Amniotic epithelial cell (primary cell): ENCODE measurements at regions not wholly inside any gene's neighbourhood (a gene's known extent, or its start where the extent isn't known, plus 50 kb on each side); places are given as distances from the start of the nearest gene placed in this dataset.

Source experiments
- DNase-seq: peaks from one replicate; pipeline ENCODE4 v3.0.0-alpha.2; 2010; ENCODE audit warnings: low read depth

DNA sequence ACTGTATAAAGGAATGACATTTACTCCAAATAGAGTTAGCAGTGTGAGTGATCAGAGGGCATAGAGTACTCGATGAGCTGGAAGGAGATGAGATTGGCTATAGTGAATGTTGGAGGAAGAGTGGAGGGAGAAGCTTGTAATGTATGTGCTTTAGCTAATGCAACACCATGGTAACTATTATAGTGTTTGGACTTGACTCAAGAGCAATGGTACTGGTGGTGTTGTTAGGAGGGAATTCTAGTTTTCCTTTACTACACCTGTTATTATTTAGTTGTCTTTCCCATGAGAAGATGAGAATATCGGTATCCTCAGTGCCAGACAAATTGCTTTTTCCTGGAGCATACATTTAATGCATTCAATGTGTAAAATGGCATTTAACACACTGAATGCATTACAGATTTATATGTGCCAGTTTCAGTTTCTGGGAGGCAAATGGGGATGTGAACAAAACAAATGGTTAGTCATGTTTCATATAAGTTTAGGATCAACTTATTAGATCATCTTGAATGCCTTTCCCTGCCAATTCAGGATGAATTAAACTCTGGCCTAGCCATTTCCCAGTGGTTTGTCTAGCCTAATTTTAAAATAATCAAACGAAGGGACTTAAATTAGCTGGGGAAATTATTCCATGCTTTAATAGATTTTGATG is 291.1 kb upstream of the ADAMTS5 start:
- DNase-seq: no peak

DNA sequence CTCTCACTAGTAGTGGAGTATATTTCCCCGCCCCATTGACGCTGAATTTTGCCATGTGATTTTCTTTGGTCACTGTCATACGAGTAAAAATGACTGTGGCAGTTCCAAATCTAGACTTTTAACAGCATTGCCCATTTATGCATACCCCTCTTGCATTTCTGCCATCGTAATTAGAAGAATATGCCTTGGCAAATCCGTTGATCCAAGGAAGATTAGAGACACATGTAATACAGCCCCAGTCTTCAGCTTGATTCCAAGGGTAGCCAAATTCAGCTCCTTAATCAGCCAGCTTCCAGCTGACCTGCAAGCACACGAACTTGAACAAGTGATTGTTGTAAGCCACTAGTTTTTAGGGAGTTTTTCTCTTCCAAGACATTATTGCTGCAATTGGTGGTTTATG is 290.3 kb upstream of the ADAMTS5 start:
- no peak for DNase-seq

DNA sequence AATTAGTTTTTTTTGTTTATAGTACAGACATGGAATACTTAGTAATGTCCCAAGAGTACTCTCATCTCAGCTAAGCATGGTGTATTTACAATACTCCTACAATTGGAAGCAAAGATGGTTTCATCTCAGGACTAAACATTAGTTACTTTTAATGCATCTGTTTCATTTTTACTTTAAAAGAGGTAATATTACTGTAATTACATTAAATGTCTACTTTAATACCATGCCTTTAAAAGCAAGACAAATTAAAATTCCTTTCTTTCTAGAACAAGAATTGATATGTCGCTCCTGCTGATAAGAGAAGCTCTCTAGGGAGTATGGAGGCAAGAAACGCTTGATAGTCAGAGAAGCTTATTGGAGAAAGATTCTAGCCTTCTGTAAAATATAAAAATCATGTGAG is 284.9 kb upstream of the ADAMTS5 start:
- DNase-seq: no peak

DNA sequence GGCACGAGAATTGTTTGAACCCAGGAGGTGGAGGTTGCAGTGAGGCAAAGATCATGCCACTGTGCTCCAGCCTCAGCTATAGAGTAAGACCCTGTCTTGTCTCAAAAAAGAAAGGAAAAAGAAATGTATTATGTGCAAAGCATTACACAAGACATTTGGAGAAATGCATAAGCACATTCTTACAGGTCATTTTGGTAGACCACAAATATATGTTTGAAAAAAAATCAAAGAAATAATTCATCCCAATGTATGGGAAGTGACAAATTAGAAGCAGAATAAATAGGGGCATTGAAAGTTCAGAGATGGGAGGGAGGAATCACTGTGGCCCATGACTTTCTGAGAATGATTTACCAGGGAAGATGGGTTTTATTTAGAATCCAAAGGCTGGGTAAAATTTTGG is 283.5 kb upstream of the ADAMTS5 start:
- DNase-seq: no peak

DNA sequence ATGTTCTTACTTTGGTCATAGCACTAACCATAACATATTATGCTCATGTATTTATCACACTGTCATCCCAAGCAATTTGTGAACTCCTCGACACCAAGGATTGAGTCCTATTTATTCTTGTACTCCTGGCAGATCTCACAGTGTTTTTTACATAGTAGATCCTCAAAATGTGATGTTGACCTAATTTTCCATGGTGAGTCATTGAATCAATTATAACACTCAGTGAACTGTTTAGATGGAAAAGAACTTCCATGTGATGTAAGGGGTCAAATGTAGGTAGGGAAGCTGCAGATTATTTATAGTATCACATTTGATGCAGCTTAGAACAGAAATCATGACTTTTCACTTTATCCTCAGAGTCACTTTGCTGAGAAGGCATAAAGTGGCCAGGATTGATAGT is 281.9 kb upstream of the ADAMTS5 start:
- DNase-seq: no peak

DNA sequence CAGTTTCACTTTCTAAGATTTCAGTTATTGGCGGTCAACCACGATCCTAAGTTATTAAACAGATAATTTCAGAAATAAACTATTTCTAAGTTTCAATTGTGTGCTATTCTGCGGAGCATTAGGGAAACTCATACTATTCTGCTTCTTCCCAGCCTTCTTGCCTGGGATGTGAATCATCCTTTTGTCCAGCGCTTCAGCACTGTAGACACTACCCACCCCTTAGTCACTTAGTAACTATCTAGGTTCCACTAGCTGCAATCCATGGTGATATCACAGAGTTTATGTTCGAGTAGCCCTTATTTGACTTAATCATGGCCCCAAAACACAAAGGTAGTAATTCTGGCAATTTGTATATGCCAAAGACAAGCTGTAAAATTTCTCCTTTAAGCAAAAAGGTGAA is 279.9 kb upstream of the ADAMTS5 start:
- peak; percentile 77 for DNase-seq

DNA sequence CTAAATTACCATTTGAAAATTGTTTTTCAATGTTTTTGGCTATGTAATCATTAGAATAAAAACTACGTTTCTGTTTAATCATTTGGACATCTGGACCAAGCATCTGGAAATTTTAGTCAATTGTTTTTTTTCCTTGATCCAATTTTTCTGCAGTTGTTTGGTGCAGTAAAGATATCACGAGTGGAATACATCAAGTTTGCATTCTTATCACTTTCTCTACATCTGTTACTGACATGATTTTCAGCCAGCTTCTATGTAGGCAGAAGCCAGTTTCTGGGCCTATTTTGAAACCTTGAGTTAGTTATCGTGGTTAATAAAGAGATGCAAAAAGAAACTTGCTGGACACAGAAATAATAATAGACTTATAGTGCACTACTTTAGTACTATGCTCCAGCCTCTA is 277.9 kb upstream of the ADAMTS5 start:
- DNase-seq: no peak

DNA sequence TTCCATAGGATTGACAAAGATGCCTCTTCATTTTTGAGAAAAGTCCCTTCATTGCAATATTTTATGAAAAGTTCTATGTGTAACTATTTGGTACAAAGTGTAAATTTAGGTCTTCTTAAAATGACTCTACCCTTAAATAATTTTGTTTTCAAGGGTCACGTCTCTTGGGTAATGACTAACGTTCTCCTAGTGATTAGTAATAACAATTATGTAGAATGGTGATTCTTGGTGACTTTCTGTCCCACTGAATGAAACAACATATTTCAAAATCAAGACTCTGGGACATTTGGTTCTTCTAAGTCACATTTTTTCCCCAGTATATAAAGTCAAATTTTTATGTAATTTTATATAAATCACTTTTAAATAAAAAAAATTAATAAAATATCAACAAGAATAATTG is 277.5 kb upstream of the ADAMTS5 start:
- DNase-seq: no peak

DNA sequence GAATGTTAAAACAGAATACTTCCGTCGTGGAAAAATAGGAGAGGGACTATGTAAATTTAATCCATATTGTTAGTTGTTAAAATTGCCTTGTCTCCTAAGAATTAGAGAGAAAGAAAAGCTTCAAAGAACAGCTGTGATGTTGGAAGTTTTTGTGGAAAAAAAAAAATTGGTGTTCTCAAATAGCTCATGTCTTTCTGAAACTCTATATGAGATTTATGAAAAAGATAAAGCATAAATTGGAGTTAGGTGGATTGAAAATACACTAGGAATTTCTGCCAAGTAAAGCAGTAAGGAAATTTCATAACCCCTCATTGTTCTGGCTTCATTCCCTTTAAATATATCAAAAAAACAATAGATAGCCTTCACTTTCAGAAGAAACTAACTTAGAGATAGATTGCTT is 274.0 kb upstream of the ADAMTS5 start:
- no peak for DNase-seq

DNA sequence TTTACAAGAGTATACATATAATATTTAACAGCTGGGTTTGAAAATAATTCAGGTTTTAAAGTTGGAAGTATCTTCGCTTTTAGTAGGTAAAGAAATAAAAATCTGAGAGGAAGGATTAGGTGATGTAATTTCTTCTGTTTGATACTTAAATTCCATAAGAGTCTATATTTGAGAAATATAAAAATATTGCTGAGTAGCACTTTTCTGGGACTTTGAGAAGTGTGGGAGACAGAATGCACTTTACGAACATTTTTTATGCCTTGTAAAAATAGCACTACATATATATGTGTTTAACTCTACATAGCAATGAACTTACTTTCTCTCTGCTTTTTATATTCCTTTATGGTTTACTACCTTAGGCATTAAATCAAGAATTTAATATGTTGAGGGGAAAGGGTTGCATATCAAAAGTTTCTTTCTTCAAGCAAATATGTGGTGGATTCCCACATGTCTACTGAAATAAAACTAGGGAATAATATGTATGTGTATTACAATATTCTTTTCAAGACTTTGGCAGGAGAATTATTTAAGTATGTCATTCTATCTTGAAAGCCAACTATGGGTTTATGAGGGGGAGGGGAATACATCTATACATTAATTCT is 266.7 kb upstream of the ADAMTS5 start:
- no peak for DNase-seq

DNA sequence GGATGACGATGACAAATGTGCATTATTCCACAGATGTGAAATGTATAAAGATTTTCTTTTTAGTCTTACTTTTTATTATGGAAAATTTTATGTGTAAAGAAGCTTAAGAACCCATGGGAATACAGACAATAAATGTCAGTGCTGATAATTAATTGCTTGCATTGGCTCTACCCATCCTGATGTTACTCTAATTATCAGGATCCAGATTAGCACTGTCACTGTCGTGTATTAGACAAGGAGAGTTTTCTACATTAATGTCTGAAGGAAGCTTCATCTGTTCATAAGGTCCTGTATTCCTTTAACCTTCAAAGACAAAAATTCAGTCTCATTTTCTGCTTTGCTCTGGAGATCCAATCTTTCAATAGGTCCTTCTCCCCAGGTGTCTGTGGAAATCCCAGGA is 259.1 kb upstream of the ADAMTS5 start:
- no peak for DNase-seq

DNA sequence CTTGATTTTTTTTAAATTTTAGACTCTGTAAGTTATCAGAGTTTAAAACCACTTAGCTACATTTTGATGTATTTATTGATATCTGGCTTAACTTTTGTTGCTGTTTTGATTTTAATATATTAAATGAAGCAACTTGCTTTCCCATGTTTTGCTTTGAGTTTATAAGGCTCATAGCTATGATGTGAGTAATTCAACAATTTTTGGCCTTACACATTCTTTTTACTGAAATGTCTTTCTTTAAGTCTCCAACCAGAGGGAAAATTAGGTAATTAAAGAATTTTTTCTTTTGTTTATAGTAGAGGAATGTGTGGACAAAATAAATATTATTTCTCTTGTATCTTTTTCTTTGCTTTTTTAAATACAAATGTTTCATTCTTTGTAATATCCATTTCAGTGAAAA is 258.3 kb upstream of the ADAMTS5 start:
- peak; percentile 41 for DNase-seq

DNA sequence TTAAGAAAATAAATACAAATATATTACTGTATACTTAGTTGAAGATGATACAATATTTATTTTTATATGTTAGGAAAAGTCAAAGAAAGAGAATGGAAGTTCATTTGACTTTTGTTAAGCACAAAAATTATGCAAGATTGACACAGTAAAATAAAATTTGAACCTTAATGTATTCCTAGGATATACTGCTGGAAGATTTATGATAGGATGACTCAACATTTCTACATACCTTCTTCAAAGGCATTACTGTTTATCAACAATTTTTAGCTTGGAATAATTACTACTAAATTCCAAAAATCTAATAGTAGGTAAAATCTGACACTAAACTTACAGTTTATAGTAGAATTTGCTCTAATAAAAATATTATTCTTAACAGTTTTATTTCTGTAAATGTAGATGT is 257.3 kb upstream of the ADAMTS5 start:
- DNase-seq: peak; percentile 49

DNA sequence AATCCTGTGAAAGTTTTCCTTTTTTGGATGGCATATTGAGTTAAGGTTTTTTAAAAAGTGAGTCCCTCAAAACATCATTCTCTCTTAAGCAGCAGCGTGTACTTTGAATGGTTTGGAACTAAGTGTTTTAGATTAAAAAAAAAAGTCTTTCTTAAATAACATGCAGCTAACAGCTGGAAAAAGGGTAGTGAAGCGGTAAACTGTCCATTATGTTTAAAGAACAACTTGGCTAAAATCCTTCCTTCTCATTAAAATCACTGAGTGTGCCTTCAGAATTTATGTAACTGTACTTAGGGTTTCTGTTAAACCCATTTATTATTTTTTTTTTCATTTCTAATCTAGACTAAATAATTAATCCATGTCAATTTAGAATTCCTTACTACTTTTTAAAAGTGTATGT is 254.2 kb upstream of the ADAMTS5 start:
- no peak for DNase-seq

DNA sequence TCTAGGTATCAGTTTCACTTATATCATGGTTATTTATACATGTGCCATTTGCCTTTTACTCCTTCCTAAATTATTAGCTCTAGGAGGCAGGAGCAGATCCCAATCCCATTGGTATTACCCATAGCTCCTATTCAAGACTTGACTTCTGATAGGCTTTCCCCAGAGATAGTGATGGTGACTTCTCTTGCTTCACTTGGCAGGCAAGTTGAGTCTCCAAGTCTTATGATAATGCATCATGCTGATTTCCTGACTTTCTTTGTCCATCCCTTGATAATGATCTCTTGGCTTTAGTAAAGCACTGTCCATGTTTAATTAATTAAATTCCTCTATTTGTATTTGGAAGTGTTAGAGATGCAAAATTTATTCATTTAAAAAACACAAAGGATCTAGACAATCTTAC is 253.5 kb upstream of the ADAMTS5 start:
- DNase-seq: no peak

DNA sequence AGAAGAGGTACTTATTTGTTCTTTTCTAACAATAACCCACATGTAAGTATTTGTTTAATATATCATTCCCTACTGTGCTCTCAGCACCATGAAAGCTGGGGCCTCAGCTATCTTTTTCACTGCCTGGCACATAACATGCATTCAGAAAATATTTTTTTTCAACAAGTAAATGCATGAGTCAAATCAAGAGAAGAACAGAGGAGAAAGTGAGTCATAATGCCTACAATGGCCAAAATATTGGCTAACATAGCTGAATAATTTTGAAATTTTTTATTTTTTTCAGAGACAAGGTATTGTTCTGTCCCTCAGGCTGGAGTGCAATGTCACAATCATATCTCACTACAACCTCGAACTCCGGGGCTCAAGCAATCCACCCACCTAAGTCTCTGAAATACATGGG is 252.2 kb upstream of the ADAMTS5 start:
- peak; percentile 82 for DNase-seq

DNA sequence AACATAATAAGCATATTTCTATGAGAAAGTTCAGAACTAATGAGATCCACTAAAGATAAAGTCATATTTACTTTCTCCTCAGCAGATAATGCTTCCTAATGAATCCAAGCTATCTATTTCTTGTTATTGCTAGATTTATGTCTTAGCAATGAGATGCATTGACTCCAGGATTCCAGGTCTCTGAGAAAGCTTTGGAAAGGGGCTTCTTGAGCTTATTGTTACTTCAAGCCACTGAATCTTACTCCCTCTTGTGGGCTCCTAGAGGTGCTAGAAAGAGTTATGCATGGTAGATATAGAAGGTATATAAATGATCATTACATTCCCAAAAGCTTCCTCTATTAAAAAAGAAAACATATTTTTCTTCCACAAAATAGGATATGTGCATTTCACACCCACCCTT is 246.4 kb upstream of the ADAMTS5 start:
- DNase-seq: peak; percentile 66

DNA sequence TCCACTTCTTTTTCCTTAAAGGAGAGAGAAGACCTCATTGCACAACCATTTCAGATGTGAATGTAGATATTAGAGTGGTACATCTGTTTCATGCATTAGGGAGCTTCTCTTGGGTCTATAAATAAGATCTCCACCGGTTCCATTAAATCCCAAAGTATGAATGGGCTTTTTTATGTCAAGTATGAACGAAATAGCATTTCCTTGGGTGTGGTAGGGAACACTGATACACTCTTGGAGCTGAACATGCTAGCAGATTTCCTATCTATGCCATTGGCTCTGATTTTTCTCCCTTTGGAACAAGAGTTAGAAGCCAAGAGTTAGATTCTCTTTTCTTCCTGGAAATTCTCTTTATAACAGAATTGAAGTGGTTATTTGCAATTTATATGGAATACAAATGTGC is 245.6 kb upstream of the ADAMTS5 start:
- no peak for DNase-seq

DNA sequence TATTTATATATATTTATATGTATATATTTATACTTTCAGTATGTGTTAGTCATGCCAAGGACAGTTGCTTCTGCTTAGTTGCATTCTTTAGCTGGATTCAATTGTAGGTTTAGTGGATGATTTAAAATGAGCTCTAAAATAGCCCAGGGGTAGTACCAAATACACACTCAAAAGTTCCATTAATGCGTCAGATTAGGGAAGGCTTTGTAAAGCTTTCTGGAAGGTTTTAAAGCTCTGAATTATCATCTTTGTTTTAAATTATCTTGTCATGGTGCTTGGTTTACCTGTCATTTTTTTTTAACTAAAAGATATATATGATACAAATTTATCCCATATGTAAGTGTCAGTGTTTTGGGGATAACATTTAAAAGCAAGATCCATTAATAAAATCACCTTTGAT is 242.7 kb upstream of the ADAMTS5 start:
- no peak for DNase-seq

DNA sequence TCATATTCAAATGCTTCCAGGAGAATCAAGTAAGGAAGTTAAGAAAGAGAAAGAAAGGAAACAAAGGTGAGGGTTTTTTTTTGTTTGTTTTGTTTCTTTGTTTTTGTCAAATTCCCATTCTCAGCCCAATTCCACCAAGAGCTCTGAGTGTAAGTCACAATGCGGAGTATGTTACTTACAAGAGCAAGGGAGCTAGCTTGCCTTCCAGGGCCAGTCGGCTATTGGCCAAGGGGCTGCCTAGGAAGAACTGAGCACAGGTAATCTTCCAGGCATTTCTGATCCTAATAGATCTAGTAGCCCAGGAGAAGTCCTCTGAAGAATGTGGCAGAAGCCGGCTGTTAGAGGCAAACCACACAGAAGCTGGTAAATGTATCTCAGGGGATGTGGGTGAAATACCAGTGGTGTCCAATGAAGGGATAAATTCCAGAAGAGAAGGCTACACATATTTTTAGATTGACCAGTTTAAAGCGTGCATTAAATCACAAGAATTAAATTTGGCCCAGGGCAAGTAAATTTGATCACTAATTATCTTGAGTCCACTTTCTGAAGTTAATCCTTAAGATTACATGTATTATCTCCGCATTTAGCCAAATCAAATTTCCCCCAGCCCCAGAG is 239.6 kb upstream of the ADAMTS5 start:
- peak; percentile 35 for DNase-seq

DNA sequence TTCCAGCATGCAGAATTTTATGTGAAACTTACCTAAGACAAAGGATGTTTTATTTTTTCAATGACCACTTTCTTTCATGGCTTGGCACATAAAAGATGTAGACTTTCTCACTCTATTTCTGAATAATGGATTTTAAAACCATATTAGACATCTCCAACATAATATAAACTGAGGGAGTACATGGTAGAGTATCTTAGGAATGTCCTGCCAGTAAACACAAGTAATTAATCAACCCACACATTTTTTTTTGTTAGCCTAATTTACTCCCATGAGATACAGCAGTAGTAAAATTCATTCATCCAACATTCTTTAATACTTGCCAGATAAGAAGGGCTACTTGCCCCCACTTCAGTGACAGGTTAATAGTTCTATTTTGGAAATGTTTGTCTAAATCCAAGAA is 235.4 kb upstream of the ADAMTS5 start:
- DNase-seq: peak; percentile 73

DNA sequence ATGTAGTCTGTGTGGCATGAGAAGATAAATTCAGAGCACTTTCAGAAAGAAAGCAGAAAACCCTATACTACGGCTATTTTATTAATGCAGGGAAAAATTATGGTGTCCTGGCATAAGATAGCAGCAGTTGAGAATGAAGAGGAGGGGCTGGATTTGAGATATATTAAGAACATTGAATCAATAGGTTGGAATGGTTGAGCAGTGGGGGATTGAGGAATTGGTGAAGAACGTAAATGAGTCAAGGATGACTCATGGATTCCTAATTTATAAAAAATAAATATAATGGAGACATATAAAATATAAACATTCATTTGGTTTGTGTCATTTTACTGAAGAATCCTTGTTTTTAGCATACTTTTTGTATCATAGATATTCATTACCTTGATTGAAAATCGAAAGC is 234.3 kb upstream of the ADAMTS5 start:
- DNase-seq: no peak

DNA sequence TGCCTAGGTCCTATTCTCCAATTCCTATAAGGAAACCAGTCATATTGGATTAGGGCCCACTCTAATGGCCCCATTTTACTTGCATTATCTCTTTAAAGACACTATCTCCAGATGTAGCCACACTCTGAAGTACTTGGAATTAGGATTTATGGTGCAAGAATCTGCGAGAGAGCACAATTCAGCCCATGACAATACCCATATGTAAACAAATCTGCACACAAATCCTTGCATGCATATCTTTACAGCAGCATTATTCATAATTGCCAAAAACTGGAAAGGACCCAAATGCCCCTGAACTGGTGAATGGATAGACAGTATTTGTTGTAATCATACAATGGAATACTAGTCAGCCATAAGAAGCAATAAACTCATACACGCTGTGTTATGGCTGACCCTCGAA is 229.8 kb upstream of the ADAMTS5 start:
- peak; percentile 67 for DNase-seq
